Activated T-cell treated with anti-CD3 and anti-CD28 coated beads for 1 hour (primary cell): ENCODE measurements at regions not wholly inside any gene's neighbourhood (a gene's known extent, or its start where the extent isn't known, plus 50 kb on each side); places are given as distances from the start of the nearest gene placed in this dataset.
"Not testable (repeated sequence)": the region's sequence is repeated elsewhere in the genome, so short reads cannot be mapped to it uniquely, and the experiment has no call there.

ENCODE experiments used
- DNase-seq: peaks from one replicate; pipeline ENCODE4 v3.0.0-alpha.2; 2020; ENCODE audit warnings: low read depth

DNA sequence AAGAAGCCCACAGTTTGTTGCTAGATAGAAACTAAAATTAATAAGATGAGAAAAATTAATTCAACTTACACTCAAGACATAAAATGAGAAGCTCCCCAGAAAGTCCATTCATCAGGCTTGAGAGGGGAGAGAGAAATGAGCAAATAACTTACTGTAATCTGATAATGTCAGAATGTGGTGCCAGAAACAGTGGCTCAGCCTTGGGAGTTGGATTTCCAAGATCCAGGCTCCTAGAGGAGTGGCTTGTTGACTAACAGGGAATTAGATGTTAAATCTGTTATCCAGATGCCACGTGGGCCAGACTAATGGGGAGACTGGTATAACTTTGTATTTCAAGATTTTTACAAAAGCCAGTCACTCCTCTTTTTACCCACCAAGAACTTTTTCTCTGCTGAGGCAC, 458.2 kb downstream of the GADD45G start:
- no peak for DNase-seq

DNA sequence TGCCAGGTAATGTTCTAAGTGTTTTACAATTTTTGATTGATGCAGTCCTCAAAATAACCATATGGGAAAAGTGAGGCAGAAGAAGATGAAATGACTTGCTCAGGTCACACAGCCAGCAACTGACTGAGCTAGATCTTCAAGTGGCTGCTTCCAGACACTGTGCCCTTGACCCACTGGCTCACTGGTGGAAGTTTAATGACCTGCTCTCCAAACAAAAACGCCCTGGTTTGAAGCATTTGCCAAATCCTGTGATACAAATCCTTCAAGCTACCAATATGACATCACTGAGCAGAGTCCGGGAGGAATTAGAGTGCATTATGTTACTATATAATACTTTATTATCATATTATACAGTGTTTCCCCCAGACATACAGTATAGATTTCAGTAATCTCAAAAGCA, 459.4 kb downstream of the GADD45G start:
- DNase-seq = no peak

DNA sequence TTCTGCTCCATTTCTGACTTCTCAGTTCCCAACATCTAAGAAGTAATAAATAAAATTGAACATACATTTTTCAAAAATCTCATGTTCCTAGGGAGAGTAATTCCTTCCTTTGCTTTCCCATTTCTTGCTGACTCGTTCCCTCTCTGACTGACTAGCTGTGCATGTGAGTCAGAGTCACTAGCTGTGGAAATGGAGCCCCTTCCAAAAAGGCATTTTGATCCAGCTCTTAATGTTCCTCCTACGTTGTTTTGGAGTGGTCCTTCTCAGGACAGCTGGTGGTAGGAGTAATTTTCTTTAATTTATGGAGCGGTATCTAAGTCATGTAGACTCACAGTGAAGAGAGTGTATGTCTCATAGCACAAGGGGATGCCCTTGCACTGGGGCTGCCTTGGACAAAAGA, 460.2 kb downstream of the GADD45G start:
- DNase-seq = no peak

DNA sequence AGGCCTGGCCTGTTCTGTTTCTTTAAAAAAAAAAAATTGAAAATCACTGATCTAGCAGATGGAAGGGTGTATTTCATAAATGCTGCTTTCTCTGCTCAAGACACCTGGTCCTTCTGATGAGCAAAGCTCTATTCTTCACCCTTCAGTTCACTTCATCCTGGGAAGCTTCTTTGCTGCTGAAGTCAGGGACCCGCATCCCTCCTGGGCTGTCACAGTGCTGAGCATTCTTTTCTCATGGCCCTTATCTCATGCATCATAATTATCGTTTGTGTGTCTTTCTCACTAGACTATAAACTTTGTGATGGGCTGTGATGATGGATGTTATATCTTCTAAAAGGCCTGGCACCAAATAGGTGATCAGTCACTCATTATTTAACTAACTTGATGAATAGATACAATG, 461.0 kb downstream of the GADD45G start:
- DNase-seq = no peak

DNA sequence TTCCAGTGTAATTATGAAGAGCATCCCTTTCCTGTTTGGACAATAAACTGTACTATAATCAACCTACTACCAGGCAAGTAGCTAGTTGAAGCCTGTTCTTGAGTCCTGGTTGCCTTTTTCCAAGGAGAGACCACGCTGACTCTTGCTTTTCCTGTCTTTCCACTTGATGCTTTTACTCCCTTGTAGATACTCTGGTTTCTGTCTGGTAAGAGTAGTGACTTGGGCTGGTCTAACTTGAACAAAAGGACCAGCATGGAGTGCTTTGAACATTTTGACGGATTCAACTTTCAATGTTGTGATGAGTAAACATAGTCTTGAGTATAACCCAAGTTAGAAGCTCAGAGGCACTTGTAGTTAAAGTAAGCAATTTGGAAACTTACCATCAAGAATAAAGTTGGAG, 464.3 kb downstream of the GADD45G start:
- no peak for DNase-seq

DNA sequence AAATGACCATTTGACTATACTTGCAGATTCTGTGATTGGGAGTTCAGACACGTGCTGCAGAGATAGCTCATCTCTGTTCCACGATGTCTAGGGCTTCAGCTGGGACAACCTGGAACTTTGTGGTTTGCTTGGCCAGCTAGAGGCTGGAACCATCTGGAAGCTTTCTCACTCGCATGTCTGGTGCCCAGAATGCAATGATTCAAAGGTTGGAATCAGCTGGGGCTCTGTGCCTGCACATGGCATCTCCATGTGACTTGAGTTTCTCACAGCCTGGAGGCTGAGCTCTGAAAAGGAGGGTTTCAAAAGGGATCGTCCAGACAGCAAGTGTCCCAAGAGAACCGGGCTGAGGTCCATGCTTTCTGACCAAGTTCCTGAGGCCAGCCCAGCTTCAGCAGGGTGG, 465.2 kb downstream of the GADD45G start:
- DNase-seq = no peak

DNA sequence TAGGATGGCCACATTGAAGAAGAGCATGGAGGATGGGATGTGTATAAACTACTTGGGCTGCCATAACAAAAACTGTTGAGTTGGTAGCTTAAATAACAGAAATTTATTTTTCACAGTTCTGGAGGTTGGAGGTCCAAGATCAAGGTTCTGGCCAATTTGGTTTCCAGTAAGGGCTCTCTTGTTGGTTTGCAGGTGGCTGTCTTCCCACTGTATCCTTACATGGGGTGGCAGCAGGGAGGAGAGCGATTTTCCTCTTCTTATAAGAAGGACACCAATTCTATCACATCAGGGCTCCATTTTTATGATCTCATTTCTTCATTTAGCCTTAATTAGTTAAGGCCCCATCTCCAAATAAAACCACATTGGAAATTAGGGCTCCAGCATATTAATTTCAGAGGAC, 465.7 kb downstream of the GADD45G start:
- no peak for DNase-seq

DNA sequence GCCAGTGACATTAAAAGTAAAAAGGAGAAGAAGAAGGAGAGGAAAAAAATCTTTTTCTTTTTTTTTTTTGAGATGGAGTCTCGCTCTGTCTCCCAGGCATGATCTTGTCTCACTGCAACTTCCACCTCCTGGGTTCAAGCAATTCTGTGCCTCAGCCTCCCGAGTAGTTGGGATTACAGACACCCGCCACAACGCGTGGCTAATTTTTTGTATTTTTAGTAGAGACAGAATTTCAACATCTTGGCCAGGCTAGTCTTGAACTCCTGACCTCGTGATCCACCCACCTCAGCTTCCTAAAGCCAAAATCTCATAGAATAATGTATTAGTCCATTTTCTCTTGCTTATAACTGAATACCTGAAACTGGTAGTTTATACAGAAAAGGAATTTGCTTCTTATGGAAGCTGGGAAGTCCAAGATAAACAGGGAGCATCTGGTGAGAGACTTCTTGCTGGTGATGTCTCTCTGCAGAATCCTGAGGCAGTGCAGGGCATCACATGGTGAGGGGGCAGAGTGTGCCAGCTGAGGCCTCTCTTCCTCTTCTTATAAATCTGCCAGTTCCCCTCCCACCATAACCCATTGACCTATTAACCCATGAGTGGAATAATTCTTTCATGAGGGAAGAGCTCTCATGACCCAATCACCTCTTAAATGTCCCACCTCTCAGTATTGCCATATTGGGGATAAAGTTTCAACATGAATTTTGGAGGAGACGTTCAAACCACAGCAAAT, 466.3 kb downstream of the GADD45G start:
- no peak for DNase-seq

DNA sequence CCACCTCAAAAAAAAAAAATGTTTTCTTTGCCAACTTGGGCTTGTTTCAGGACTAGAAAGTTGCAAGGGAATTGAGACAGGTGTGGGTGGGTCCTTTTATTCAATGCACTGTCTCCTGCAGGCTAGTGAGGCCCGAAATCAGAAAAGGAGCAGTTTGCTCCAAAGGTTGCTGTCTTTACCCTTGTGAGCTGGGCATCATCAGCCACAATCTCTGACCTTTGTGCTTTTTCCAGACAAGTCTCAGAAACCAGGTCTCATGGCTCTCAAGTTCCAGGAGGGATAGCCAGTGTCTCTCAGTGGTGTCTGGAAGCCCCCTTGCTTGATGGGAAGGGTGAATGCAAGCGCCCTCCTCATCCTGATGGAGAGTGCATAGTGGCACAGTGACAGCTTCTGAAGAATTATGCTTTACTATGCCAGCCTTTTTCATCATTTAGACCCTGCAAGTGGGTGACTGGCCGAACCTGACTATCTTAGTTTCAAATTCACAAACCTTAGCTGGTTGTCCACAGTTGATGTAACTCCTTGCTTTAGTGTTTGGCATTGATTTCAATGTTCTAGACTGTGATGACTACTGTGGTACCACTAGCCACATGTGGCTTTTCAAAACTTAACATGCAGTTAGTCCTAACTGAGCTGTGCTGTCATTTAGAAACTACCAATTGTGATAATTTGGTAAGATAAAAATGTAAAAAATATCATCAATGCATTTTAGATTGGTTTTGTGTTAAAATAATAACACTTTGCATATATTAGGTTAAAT, 468.6 kb downstream of the GADD45G start:
- DNase-seq = no peak

DNA sequence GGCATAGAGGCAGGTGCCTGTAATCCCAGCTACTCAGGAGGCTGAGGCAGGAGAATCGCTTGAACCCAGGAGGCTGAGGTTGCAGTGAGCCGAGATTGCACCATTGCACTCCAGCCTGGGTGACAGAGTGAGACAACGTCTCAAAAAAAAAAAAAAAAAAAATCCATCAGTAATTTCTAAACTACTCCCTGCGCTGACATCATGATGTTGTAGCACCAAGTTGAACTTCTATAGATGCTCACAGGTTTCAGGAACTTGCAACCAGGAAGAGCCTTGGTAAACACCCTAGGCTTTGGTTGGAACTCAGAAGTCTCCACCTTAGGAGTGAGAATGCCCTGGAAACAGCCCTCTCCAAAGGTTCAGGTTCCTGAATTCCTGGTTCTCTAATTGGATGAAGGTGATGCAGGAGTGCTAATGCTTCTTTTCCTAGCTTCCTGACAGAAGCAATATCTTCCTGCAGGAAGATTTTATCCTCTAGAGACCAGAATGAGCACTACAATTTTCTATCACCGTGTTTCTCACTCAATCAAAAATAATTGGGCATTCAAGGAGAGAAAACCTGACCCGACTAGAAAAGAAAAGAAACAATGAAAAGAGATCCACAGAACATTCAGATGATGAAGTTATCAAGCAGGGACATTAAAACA, 469.6 kb downstream of the GADD45G start:
- no peak for DNase-seq

DNA sequence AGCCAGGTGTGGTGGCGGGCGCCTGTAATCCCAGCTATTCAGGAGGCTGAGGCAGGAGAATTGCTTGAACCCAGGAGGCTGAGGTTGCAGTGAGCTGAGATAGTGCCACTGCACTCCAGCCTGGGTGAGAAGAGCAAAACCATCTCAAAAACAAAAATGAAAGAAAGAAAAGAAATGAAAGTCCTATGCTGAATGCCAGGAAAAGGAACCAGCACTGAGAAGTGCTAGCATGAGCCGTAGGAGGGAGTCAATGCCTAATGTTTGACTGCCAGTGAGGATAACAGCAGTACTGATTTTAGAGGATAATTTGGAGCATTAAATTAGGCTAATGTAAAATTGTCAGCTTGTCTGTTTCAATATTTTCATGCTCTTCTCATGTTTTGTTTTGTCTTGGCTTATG, 472.8 kb downstream of the GADD45G start:
- DNase-seq = not testable (repeated sequence)

DNA sequence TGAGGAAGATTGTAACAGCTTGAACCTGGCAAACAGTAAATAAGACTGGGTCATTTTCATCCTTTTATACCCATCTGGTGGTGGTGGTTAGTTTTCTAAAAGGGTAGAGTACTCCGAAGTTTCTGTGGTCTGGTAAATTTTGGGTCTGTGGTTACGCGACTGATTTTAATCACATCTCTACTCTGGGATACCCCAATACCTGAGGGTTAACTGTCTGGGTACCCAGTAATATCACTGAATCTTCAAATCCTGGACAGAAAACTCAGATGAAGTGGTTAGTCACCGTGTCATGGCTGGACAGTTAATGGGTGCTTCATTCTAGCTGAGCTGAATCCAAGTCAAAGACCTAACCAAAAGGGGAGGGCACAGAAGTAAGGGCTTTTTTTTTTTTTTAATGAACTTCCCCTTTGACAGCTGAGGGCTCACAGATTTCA, 474.2 kb downstream of the GADD45G start:
- DNase-seq = no peak

DNA sequence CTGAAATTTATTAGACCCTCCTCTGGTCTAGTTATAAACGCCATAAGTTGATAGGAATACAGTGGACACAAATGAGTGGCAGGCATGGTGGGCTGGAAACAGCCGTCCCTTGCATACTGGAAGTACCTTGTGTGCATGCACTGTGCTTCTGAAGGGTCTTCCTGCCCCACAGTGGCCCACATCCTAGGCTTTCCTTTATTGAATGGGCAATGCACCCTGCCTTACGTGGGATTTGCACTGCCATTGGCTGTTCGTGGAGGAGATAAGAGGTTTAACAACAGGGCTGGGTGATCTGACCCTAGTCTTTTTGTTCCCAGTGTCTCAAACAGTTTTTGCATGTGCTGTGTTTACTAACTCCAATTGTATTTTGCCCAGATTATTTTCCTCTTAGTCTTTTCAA, 480.8 kb downstream of the GADD45G start:
- DNase-seq = no peak

DNA sequence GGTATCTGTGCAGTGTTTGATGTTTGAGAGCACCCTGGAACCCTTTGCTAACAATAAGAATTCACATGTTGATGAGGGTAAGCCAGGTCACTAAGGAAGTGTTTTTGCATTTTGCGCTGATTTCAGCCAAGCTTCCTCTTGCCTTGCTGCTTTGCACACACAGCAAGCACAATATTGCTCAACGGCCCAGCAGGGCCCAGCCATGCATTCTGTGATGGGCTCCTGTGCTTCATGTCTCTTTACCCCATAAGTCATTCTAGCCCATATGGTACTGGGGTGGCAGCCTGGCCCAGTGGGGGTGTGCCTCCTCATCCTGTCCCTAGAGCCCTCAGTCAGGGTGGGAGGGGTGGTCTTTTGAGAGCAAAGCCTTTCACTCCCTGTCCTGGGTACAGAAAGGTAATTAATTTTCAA, 481.3 kb downstream of the GADD45G start:
- DNase-seq = no peak

DNA sequence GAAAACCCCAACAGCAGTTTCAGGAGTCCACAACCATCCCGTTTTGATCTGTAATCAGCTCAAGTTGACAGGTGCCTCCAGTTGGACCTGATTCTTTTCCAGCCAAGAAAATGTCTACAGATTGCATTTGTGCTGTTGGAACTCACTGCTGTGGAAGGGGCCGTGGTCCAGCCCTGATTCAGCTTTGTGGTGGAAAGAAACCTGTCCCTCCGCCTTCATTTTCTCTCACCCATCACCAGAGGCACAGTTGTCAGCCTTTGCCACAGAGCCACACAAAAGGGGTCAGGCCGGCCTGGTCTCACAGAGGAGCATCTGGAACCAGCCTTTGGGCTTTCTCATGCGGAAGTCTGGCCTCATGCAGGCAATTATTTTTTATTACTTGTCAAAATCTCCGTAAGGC, 483.6 kb downstream of the GADD45G start:
- DNase-seq = no peak

DNA sequence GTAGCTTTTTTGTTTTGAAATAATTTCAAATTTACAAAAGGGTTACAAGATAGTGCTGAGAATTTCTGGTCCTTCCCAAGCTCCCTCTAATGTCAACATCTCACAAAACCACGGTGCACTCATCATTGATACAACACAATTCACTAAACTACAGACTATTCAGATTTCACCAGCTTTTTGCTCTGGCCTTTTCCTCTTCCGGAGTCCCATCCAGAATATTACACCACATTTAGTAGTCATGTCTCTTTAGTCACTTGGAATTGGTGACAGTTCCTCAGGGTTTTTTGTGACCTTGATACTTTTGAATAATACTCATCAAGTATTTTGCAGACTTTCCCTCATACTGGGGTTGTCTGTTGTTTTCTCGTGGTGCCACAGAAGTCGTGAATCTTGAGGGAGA, 484.0 kb downstream of the GADD45G start:
- DNase-seq = no peak

DNA sequence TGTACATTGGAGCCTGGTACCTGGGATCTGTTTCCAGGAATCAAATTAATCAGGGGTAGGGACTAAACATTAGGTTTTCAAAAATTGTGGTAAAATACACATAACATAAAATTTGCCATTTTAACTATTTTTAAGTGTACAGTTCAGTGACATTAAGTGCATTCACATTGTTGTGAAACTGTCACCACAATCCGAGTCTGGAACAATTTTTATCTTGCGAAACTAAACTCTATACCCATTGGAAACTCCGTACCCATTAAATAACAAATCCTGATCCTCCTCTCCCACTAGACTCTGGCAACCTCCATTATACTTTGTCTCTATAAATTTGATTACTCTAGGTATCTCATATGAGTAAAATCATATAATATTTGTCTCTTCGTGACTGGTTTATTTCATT, 486.2 kb downstream of the GADD45G start:
- DNase-seq = no peak

DNA sequence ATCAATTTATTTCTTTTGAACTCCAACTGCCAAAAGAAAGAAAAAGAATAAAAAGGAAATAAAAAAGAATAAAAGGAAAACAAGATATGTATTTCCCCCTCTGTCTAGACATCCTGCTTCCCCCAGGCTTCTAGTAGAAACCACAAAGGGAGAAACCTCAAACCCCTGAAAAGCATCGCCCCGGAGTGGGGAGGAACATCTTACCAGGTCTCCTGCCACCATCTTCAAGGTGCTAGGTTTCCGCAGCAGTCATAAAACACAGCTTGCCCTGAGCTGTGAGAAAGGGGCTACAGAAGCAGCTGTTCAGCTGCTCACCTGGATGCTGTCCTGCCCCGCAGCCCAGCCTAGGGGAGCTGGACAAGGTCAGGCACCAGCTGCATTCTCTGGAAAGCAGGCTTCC, 487.7 kb downstream of the GADD45G start:
- no peak for DNase-seq

DNA sequence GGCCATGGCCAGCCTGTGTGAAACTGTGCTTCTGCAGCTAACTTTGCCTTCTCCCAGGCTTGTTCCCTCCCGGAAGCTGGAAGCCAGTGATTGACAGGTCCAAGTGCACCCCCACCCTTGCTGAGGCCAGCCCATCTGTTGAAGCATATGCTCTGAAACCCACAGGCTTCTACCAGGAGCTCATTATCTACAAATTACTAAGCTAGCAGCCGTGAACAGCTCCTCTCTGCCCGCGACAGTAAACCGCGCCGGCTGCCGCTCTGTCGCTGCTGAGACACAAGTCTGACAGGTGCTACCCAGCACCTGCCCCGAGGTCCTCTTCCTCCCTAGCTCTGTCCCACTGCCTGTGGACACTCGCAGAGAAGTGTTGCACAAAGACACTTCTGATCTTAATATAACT, 490.9 kb downstream of the GADD45G start:
- no peak for DNase-seq

DNA sequence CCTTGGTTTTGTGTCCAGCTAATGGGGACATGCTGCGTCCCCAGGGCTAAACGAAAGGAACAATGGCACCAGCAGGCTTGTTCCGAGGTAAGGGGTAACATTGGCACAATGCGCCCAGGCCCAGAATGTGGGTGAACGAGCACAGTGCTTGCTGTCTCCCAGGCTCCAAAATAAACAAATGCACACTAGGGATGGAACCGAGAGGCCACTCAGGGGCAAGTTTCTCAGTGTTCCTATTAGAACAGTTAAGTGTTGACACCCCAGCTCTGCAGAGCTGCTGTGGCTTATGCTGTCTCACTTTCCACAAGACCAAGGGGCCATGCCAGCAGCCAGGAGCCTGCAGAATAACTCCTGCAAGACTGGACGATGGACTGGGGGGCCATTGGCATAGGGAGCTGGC, 492.4 kb downstream of the GADD45G start:
- no peak for DNase-seq

DNA sequence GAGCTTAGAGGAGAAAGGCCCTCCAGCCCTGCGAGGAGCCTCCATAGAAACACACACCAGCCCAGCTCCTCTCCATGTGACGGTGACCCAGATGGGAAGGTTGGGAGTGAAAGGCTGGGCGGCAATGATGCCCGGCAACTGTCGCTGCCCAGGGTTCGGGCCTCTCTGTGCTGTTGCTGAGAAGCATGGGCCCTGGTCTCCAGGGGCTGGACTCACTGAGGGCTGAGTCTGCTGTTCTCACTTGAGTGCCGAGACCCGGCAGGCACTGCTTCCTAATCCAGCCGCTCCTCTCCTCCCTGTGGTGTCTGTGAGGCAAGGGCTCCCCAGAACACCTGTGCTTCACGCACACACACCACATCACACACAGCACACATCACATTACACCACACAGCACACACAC, 493.6 kb downstream of the GADD45G start:
- DNase-seq = no peak

DNA sequence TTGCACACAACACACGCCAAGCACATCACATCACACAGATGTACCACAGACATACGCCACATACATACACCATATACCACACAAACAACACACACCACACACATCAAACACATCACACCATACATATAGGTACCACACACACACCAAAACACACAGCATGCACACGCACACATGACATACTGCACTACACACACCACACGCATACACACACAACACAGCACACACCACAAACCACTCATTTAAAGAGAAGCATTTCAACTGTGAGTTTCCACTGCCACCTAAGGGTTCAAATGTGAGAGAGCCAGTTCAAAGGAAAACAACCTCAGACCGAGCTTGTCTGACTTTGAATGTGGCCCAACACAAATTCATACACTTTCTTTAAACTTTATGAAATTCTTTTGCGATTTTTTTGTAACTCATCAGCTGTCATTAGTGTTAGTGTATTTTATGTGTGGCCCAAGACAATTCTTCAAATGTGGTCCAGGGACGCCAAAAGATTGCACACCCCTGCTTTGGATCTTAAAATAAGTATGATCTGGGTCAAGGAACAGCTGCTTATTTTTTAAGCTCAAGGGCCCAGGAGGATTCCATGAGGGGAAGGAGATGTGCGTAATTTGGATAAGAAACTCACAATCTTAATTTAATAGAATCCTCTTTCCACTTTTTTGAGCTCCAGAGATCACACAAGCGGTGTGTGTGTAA, 494.6 kb downstream of the GADD45G start:
- DNase-seq = no peak

DNA sequence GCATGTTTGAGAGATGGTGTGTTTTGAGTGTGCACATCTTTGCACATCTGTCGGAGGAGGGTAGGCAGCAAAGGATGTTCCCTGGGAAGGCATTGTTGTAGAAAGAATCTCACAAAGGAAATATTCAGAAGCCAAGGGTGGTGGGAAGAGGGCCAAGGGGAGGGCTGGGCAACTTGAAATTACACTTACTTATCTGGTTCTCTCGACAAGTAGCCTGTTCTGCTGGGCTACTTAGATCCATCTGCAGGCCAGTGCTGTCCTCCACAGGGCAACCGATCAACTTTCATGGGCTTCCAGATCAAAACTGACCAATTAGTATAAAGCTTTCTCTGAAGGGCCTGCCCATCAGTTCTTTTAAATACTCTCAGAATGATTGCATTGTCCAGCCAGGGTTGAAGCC, 495.2 kb downstream of the GADD45G start:
- no peak for DNase-seq
